Stimulated activated naive CD8-positive, alpha-beta T cell treated with anti-CD3 and anti-CD28 coated beads, Interleukin-15, Interleukin-2, amounts not matched to agents 100 ng/mL and 50 ng/mL, for 24 hours (primary cell): ENCODE measurements at regions not wholly inside any gene's neighbourhood (a gene's known extent, or its start where the extent isn't known, plus 50 kb on each side); places are given as distances from the start of the nearest gene placed in this dataset.

Experiments used
- H3K27ac Mint-ChIP-seq: one replicate; pipeline ENCODE4 v1.8.0; 2021; ENCODE audit warnings: mild to moderate bottlenecking, mixed read lengths
- H3K27me3 Mint-ChIP-seq: one replicate; pipeline ENCODE4 v1.8.0; 2021; ENCODE audit warnings: mixed read lengths
- H3K36me3 Mint-ChIP-seq: one replicate; pipeline ENCODE4 v1.8.0; 2021; ENCODE audit warnings: low read depth, mixed read lengths
- H3K4me1 Mint-ChIP-seq: one replicate; pipeline ENCODE4 v1.8.0; 2021; ENCODE audit warnings: low read depth, mixed read lengths
- H3K4me3 Mint-ChIP-seq: one replicate; pipeline ENCODE4 v1.8.0; 2021; ENCODE audit warnings: mild to moderate bottlenecking, mixed read lengths
- H3K9me3 Mint-ChIP-seq: one replicate; pipeline ENCODE4 v1.8.0; 2021; ENCODE audit warnings: mixed read lengths

- no peak overlapping the region for H3K4me3 Mint-ChIP-seq
- H3K27ac Mint-ChIP-seq, result no peak overlapping the region
- H3K9me3 Mint-ChIP-seq, result no peaks in the 10 kb centered on the region
- H3K36me3 Mint-ChIP-seq, result no peaks in the 10 kb centered on the region
- peaks cover 3% of the 10 kb centered on the region for H3K4me1 Mint-ChIP-seq
- H3K27me3 Mint-ChIP-seq, result no peaks in the 10 kb centered on the region
Measured at GRCh38 chr1:193427524-193427923, 241.1 kb upstream of the B3GALT2 start.

DNA sequence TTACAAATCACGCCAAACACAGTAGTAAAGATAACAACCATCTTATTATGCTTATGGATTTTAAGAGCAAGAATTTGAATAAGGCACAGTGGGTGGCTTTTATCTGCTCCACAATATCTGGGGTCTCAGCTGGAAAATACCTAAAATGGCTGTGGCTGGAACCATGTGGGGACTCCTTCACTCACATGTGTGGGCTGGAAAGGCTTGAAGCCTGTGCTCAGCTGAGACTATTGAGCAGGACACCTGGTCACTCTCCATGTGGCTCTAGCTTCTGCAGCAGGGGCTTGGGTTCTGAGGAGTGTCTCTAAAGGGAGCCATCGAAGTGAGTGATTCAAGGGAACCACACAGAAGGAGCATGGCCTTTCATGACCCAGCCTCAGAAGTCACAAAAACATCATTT, 239.6 kb upstream of the B3GALT2 start:
- Mint-ChIP-seq H3K27ac (no peak overlapping the region), H3K4me3 (no peak overlapping the region), H3K36me3 (no peaks in the 10 kb centered on the region), H3K9me3 (no peaks in the 10 kb centered on the region), H3K27me3 (no peaks in the 10 kb centered on the region), H3K4me1 (peaks cover 3% of the 10 kb centered on the region)

DNA sequence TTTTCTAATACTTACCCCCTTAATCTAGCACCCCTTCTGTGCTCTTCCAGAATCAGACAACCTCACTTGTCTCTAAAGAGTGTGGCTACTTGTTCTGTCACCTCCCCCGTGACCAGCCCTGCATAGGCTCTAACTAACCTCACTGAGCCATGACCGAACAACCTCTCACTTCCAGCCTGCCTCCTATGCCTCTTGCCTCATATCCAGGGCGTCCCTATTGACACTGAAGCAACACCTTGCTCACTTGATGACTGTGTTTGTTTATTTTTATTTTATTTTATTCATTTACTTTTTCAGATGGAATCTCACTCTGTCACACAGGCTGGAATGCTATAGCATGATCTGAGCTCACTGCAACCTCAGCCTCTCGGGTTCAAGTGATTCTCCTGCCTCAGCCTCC, 235.1 kb upstream of the B3GALT2 start:
- no peaks in the 10 kb centered on the region for H3K27me3 Mint-ChIP-seq
- H3K9me3 Mint-ChIP-seq, result peaks cover 4% of the 10 kb centered on the region
- no peak overlapping the region for H3K4me3 Mint-ChIP-seq
- H3K27ac Mint-ChIP-seq, result no peak overlapping the region
- no peaks in the 10 kb centered on the region for H3K36me3 Mint-ChIP-seq
- peaks cover 36% of the 10 kb centered on the region for H3K4me1 Mint-ChIP-seq

DNA sequence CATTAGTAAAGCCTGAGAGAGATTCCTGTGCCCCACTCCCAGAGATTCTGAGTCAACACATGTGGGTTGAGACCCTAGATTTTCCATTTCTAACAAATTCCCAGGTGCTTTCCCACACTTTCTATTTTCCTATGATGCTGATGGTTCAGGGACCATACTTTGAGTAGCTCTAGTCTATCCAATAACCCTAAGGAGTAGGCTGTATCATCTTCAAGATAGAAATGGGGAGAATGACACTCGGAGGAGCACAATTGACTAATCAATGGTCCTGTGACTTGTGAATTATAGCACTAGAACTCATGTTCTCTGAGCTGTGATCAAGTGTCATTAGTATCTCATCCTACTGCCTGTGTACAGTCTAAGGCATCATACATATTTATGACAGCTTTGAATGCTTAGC, 232.9 kb upstream of the B3GALT2 start:
- Mint-ChIP-seq H3K9me3 (peaks cover 11% of the 10 kb centered on the region), H3K36me3 (no peaks in the 10 kb centered on the region), H3K27ac (no peak overlapping the region), H3K4me3 (peak overlapping the region; percentile 81), H3K4me1 (peaks cover 53% of the 10 kb centered on the region), H3K27me3 (no peaks in the 10 kb centered on the region)

- H3K4me3 Mint-ChIP-seq, result peak overlapping the region; percentile 81
- peaks cover 53% of the 10 kb centered on the region for H3K4me1 Mint-ChIP-seq
- peaks cover 11% of the 10 kb centered on the region for H3K9me3 Mint-ChIP-seq
- H3K27me3 Mint-ChIP-seq, result no peaks in the 10 kb centered on the region
- H3K27ac Mint-ChIP-seq, result peak overlapping the region; percentile 79
- no peaks in the 10 kb centered on the region for H3K36me3 Mint-ChIP-seq
Measured at GRCh38 chr1:193418745-193419058, 232.3 kb upstream of the B3GALT2 start.

- H3K4me1 Mint-ChIP-seq, result peaks cover 55% of the 10 kb centered on the region
- no peaks in the 10 kb centered on the region for H3K27me3 Mint-ChIP-seq
- peak overlapping the region; percentile 81 for H3K4me3 Mint-ChIP-seq
- peak overlapping the region; percentile 79 for H3K27ac Mint-ChIP-seq
- no peaks in the 10 kb centered on the region for H3K36me3 Mint-ChIP-seq
- peaks cover 11% of the 10 kb centered on the region for H3K9me3 Mint-ChIP-seq
Measured at GRCh38 chr1:193417945-193418744, 231.7 kb upstream of the B3GALT2 start.

DNA sequence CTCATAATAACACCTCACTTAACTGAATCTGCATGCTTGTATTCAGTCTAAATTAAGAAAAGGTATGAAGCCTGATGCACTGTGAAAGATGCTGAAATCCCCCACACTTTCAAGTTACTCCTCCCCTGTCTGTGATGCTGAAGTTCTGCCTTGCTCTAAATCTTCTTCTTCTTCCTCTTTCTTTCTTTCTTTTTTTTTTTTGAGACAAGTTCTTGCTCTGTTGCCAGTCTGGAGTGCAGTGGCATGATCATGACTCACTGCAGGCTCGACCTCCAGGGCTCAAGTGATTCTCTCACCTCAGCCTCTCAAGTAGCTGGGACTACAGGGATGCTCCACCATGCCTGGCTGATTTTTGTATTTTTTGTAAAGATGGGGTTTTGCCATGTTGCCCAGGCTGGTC, 231.0 kb upstream of the B3GALT2 start:
- H3K9me3 Mint-ChIP-seq, result peaks cover 11% of the 10 kb centered on the region
- peak overlapping the region; percentile 79 for H3K27ac Mint-ChIP-seq
- H3K4me3 Mint-ChIP-seq, result peak overlapping the region; percentile 35
- H3K36me3 Mint-ChIP-seq, result no peaks in the 10 kb centered on the region
- peaks cover 63% of the 10 kb centered on the region for H3K4me1 Mint-ChIP-seq
- H3K27me3 Mint-ChIP-seq, result no peaks in the 10 kb centered on the region

GRCh38 chr1:193416226-193417024, 230.0 kb upstream of the B3GALT2 start:
- Mint-ChIP-seq H3K4me1 (peaks cover 73% of the 10 kb centered on the region), H3K27me3 (no peaks in the 10 kb centered on the region), H3K9me3 (peaks cover 11% of the 10 kb centered on the region), H3K27ac (peak overlapping the region; percentile 26), H3K36me3 (no peaks in the 10 kb centered on the region), H3K4me3 (no peak overlapping the region)

- peaks cover 11% of the 10 kb centered on the region for H3K9me3 Mint-ChIP-seq
- H3K4me3 Mint-ChIP-seq, result no peak overlapping the region
- no peaks in the 10 kb centered on the region for H3K36me3 Mint-ChIP-seq
- H3K4me1 Mint-ChIP-seq, result peaks cover 81% of the 10 kb centered on the region
- H3K27ac Mint-ChIP-seq, result no peak overlapping the region
- no peaks in the 10 kb centered on the region for H3K27me3 Mint-ChIP-seq
Measured at GRCh38 chr1:193415256-193415655, 228.8 kb upstream of the B3GALT2 start.

DNA sequence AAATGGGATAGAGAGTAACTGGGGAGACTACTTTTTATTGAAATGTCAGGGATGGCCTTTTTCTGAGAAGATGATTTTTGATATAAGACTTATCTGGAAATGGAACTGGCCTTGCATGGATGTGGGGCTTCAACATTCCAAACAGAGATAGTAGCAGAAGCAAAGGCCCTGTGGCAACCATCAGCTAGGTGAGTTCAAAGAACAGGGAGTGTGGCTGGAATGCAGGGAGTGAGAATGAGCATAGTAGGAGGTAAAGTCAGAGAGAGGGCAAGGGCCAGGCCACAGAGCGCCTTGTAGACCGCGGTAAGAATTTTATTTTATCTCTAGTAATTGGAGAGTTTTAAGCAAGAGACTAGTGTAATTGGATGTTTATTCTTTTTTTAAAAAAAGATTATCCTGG, 227.0 kb upstream of the B3GALT2 start:
- Mint-ChIP-seq H3K4me3 (no peak overlapping the region), H3K9me3 (peaks cover 8% of the 10 kb centered on the region), H3K4me1 (peaks cover 79% of the 10 kb centered on the region), H3K27me3 (no peaks in the 10 kb centered on the region), H3K36me3 (no peaks in the 10 kb centered on the region), H3K27ac (peak overlapping the region; percentile 27)

GRCh38 chr1:193412748-193413147, 226.3 kb upstream of the B3GALT2 start:
- peaks cover 74% of the 10 kb centered on the region for H3K4me1 Mint-ChIP-seq
- peaks cover 8% of the 10 kb centered on the region for H3K9me3 Mint-ChIP-seq
- no peaks in the 10 kb centered on the region for H3K27me3 Mint-ChIP-seq
- H3K27ac Mint-ChIP-seq, result peak overlapping the region; percentile 98
- no peaks in the 10 kb centered on the region for H3K36me3 Mint-ChIP-seq
- no peak overlapping the region for H3K4me3 Mint-ChIP-seq

- Mint-ChIP-seq H3K27ac (peak overlapping the region; percentile 98), H3K4me3 (peak overlapping the region; percentile 65), H3K36me3 (no peaks in the 10 kb centered on the region), H3K9me3 (peaks cover 8% of the 10 kb centered on the region), H3K4me1 (peaks cover 70% of the 10 kb centered on the region), H3K27me3 (no peaks in the 10 kb centered on the region)
Measured at GRCh38 chr1:193411714-193412113, 225.3 kb upstream of the B3GALT2 start.

DNA sequence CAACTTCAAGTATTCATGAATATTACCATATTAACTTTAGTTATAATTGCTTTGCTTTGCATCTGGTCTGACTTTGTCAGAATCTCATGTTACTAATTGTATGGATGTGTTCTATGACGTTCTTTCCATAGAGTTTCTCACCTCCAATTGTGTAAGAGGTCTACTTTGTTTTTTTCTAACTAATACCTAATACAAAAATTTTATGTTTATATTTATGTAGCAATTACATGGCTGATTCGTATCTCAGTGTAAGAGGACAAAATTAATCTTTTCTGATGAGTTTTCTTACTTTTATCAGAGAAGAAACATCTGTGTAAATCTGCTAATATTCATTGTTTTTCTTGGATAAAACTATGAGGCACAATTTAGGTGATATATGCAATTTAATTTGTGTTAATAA, 224.8 kb upstream of the B3GALT2 start:
- peaks cover 67% of the 10 kb centered on the region for H3K4me1 Mint-ChIP-seq
- H3K27ac Mint-ChIP-seq, result peak overlapping the region; percentile 98
- H3K36me3 Mint-ChIP-seq, result no peaks in the 10 kb centered on the region
- H3K27me3 Mint-ChIP-seq, result no peaks in the 10 kb centered on the region
- no peak overlapping the region for H3K4me3 Mint-ChIP-seq
- peaks cover 4% of the 10 kb centered on the region for H3K9me3 Mint-ChIP-seq

DNA sequence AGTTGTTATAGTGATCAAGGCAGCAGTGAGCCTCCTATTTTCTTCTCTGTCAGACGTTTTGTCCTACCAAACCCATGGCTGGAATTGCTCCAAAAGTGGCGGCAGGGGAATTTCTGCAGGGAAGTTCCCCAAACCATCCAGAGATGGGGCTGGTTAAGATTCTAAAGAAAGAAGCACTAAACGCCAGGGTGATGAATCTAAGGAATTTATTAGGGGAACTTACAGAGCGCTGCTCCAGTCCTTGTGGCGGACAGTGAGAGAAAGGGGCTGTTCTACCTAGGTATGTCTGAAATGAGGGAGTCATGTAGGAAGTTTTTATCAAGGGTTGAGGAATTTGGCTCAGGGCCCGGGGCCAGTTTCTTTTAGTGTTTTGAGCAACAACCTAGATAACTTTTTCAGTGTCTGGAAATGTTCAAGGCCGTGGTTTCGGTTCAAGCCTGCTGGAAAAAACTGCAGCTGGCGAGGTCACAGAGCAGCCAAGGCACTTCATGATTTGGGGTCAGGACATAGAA, 222.4 kb upstream of the B3GALT2 start:
- Mint-ChIP-seq H3K27ac (peak overlapping the region; percentile 9), H3K36me3 (no peaks in the 10 kb centered on the region), H3K9me3 (no peaks in the 10 kb centered on the region), H3K4me3 (no peak overlapping the region), H3K27me3 (no peaks in the 10 kb centered on the region), H3K4me1 (peaks cover 57% of the 10 kb centered on the region)

DNA sequence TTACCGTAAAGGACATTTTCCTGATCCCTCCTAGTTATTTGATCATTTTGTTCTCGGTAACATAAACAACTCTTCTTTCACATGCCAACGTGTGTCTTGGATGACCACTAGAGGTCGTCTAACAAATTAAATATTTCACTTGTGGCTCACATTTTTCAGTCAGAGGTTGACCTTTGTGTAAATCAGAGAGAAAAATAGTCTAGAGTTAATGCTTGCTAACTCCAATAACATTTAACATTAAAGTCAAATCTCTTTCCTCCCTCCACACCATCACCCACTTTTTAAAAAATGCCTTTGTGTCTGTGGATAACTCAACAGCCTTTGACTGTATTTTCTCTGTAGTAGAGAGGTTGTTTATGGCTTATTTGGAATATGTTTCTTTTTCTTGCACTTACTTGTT, 220.5 kb upstream of the B3GALT2 start:
- H3K27ac Mint-ChIP-seq, result peak overlapping the region; percentile 23
- no peak overlapping the region for H3K4me3 Mint-ChIP-seq
- peaks cover 42% of the 10 kb centered on the region for H3K4me1 Mint-ChIP-seq
- no peaks in the 10 kb centered on the region for H3K9me3 Mint-ChIP-seq
- no peaks in the 10 kb centered on the region for H3K36me3 Mint-ChIP-seq
- no peaks in the 10 kb centered on the region for H3K27me3 Mint-ChIP-seq
